GM18868 (cell line): ENCODE measurements at regions not wholly inside any gene's neighbourhood (a gene's known extent, or its start where the extent isn't known, plus 50 kb on each side); places are given as distances from the start of the nearest gene placed in this dataset.
"Not testable (repeated sequence)": the region's sequence is repeated elsewhere in the genome, so short reads cannot be mapped to it uniquely, and the experiment has no call there.

Experiments
- ATAC-seq: cut with Tn5 transposase; IDR thresholded peaks from one replicate; pipeline ENCODE4 v1.9.1; 2021; ENCODE audit warnings: mild to moderate bottlenecking, moderate library complexity; ENCODE audit not compliant: unreplicated experiment

DNA sequence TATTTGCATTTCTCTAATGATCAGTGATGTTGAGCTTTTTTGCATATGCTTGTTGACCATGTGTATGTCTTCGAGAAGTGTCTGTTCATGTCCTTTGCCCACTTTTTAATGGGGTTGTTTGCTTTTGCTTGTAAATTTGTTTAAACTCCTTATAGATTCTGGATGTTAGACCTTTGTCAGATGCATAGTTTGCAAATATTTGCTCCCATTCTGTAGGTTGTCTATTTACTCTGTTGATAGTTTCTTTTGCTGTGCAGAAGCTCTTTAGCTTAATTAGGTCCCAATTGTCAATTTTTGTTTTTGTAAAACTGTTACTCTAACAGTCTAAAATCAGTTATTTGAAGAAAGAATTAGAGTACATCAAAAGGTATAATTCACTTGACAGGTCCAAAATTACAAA is 160.6 kb downstream of the LRIG3 start:
- ATAC-seq = not testable (repeated sequence)

GRCh38 chr12:58761308-58761707 is 159.0 kb downstream of the LRIG3 start:
- ATAC-seq = no peak

- peak; percentile 76 for ATAC-seq
These were observed 156.0 kb downstream of the LRIG3 start for GRCh38 chr12:58764100-58764953.

DNA sequence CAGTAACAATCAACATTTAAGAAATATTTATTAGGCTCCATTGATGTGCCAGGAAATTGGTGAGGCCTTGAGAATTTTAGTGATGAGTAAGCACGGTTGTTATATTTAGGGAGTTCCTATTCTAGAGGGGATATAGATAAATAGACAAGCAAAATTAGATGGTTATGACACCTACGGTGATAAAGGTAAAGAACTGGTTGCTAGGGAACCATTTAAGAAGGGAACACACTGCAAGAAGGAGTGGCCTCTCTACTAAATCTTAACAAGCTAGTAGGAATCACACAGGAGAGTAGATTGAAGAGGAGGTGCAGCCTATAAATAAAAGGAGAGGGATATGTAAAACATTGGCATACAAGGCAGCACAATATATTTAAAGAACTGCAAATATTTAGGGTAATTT is 155.2 kb downstream of the LRIG3 start:
- ATAC-seq = peak; percentile 65

GRCh38 chr12:58765653-58766512 is 154.4 kb downstream of the LRIG3 start:
- ATAC-seq = no peak

GRCh38 chr12:58766513-58766870 is 153.8 kb downstream of the LRIG3 start:
- no peak for ATAC-seq

GRCh38 chr12:58767496-58767895 is 152.8 kb downstream of the LRIG3 start:
- no peak for ATAC-seq

DNA sequence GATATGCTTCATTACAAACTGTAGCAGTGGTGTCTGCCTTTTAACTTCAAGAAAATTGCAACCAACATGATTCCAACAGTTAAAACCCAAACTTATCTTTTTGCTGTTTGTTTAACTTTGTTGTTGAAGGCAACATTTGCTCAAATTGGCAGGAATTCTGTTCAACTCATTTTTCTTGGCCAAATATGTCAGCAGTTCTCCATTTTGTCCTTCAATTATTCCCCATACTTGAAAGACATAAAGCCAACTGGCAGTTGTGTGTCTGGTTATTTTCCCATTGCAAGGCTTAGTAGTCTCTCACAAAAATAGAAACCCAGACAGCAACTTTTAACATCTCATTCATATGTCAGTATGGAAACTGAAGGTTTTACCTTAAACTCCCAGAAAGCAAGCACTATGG is 146.3 kb downstream of the LRIG3 start:
- no peak for ATAC-seq

DNA sequence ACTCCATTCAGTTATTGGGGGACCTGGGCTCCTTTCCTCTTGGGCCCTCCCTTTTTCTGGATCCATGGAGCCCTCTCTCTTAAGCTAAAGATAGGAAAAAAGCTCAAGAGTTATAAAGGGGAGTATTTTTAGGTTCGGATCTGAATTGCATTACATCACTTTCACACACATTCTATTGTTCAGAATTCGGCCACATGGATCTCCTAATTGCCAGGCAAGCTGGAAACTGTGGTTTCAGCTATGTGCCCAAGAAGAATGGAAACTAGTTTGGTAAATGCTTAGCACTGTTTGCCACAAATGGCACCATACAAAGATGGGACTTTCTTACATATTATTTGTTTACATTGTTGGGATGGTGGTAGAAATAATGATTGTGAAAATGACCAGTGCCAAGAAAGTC is 145.6 kb downstream of the LRIG3 start:
- ATAC-seq = no peak

DNA sequence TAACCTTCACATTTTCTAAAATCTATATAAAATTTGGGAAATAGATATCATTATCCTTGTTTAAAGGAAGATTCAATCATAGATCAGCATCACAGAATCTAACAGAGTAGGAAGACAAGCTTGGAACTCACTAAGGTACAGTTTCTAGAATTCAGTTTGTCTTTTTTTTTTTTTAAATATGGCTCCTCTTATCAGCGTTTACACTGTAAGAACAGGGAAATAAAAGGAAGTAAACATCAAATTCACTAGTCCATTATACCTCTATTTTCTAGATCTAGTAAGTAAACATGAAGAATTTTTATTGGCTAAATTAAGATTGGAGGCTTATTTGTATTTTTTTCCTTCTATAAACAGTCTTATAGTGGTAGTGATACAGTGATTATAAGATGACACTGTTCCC is 144.9 kb downstream of the LRIG3 start:
- no peak for ATAC-seq

GRCh38 chr12:58776144-58776543 is 144.2 kb downstream of the LRIG3 start:
- no peak for ATAC-seq

DNA sequence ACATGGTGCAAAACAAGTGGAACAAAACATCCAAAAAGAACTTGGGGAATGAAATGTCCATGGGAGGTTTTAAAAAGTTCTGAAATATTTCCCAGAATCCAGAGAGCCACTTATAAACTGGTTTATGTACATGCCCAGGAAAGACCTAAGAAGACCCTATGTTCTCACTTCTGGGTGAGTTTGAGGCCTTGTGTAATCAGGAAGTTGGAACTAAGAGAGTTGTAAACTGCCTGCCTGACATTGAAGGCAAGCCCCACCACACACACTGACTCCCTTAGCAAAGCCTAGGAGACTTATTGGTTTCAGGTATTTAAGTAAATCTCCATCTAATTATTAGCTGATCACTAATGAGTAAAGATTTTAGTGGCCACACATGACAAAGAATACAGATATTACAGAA is 142.5 kb downstream of the LRIG3 start:
- no peak for ATAC-seq

DNA sequence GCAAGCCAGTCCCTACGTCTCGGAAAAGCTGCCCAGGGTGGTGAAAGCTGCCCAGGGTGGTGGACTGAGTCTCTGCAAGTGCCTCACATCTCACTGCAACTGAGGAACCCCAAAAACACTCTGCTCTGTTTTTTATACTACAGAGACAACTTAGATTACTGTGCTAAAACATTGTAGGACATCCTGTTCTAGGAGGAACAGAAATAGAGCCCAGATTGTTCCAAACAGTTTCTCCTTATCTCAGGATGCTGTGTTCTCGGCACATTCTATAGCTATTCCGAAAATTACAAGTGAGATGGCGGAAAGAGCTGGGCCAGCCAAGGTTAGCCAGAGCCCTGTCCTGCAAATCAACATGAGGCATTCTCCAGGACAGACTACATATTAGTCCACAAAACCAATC is 138.7 kb downstream of the LRIG3 start:
- ATAC-seq = no peak

DNA sequence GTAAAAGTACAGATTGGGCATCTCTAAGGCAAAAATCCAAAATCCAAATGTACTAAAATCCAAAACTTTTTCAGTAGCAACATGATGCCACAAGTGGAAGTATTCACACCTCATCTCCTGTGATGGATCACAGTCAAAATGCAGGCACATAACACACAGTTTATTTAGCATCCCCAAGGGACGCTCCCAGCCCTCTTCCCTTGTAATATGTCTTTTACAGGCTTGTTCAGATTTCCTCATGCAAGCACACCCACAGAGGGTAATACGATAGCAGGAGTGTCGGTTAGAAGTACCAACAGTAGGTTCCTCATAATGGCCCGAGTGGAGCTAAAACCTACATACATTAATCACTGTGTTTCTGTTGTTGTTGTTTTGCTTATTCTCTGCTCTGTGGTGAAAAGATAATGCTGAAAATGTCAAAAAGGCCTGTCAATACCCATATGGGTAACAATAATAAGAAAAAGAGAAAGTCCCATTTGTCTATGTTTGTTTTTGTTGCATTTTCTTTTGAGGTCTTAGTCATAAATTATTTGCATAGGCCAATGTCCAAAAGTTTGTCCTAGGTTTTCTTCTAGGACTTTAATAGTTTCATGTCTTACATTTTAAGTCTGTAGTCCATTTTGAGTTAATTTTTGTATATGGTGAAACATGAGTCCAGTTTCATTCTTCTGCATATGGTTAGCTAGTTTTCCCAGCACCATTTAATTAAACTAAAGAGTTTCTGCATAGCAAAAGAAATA is 133.1 kb downstream of the LRIG3 start:
- ATAC-seq = no peak

GRCh38 chr12:58794859-58795258 is 125.4 kb downstream of the LRIG3 start:
- ATAC-seq = peak; percentile 55

GRCh38 chr12:58795825-58796224 is 124.5 kb downstream of the LRIG3 start:
- ATAC-seq = no peak

DNA sequence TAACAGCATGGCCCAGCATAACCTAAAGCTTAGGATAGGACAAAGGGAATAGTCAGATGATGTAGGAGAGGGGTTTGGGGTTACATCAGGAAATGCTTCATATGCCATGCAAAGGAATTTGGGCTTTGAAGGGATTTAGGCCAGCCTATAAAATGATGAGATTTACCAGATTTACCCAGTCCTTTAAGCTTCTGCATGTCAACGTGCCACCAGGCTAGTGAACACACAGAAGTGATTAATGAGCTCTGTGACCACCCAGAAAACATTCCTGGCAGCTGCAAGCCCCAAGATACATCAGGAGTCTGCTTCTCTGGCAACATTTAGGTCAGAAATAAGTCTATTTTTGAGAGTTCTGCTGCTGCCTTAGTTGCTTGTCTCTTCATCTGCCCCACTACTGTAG is 118.3 kb downstream of the LRIG3 start:
- no peak for ATAC-seq

DNA sequence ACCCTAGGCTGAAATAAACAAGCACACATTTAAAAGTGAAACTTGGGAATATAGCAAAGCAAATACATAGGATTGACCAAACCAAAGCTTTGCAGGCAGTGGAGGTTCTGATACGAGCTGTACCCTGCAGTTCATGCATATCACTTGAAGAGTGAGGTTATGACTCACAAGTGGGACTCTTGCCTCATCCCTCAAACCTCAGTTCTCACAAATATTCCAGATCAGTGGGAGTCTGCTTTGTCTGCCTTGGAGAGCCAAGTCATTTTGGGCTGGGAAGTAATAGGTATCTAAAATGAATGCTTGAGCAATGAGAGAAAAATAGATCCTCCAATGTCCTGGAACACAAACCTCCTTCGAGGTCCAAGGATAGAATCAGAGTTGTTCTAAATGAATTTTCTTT is 116.4 kb downstream of the LRIG3 start:
- ATAC-seq = no peak

GRCh38 chr12:58804749-58805148 is 115.6 kb downstream of the LRIG3 start:
- ATAC-seq = peak; percentile 90

DNA sequence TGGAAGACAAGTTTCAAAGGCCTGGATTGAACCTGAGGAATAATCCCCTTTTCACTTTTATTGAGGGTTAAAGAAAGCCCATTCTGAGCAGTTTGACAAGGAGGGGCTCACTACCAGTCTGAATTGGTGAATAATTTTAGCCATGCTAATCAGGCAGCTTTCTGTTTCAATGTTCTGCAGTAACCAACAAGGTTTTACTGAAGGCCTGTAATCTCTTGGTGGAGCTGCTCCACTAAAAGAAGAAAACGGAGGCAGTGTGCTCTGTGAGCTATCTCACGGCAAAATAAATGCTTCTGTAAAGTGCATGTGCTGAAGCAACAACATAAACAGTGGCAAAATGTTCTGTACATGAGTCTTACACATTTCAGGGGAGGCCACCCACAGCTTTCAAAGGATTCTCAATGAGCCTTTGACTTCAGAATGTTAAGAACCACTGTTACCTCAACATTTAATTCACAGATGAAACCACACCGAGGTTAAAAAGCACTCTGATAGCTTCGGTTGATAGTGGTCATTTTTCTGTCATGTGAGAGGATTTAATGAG is 111.2 kb downstream of the LRIG3 start:
- no peak for ATAC-seq

GRCh38 chr12:58811346-58811745 is 109.0 kb downstream of the LRIG3 start:
- no peak for ATAC-seq
